Frontal cortex (tissue), 3 donors: ENCODE measurements at regions not wholly inside any gene's neighbourhood (a gene's known extent, or its start where the extent isn't known, plus 50 kb on each side); places are given as distances from the start of the nearest gene placed in this dataset.
"Not testable (repeated sequence)": the region's sequence is repeated elsewhere in the genome, so short reads cannot be mapped to it uniquely, and the experiment has no call there.

Experiments
- DNase-seq, 2 donors: peaks; one replicate each; pipeline ENCODE4 v3.0.0; 2012; ENCODE audit warnings: low spot score in 2 of 2
- FAIRE-seq: peaks from 2 replicates; lab custom pipeline; 2012; peaks lifted over from hg19 to GRCh38; lab: Jason Lieb, UNC
- donor health status: control.
- donor health status: control.
- donor health status: control.

GRCh38 chr4:79748835-79749234 lies 324.2 kb downstream of the ANTXR2 start:
- no peak for DNase-seq
- no peak for FAIRE-seq

GRCh38 chr4:79747252-79747651 lies 325.8 kb downstream of the ANTXR2 start:
- DNase-seq (no peak), FAIRE-seq (no peak)

DNA sequence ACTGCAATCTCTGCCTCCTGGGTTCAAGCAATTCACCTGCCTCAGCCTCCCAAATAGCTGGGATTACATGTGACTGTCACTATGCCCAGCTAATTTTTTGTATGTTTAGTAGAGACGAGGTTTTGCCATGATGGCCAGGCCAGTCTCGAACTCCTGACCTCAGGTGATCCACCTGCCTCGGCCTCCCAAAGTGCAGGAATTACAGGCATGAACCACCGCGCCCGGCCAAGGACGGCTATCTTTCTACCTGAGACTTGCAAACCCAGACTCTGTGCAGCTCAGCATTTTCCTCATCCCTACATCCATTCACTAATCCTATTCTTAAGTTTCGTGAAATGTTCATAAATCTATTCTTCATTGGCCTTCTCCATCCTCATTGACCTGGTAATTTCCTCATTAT lies 330.0 kb downstream of the ANTXR2 start:
- DNase-seq (no peak), FAIRE-seq (no peak)

DNA sequence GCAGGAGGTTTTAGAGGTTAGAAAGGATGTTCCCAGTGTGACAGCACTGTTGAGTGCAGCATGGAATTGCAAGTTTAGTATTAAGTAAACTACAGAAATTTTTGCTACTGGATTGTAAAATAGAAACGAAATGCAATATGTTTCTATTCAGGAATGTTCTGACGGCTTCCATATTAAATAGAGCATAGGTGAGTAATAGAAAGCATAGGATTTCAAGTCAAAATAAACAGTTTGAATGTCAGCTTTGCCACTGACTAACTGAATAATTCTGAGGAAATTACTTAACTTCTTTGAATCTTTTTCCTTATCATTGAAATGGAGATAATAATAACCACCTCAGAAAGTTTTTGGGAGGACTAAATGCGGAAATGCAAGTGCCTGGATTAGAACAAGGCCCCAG lies 331.9 kb upstream of the GK2 start:
- DNase-seq = no peak
- no peak for FAIRE-seq

- FAIRE-seq = no peak
Measured at GRCh38 chr4:79723507-79723906, 315.5 kb upstream of the GK2 start.

DNA sequence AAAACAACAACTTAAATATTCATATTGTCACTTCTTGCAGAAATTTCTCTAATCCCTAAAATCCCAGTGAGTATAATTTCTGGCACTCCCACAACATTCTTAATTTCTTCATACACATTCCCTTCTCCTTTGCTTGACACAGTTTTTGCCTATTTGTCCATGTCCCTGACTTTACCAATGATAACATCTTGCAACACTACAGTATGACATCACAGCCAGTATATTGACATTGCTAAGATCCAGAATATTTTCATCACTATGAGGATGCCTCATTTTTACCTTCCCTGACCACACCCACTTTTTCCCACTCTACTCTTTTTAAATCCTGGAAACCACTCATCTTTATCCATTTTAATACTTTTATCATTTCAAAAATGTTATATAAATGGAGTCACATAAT lies 292.3 kb upstream of the GK2 start:
- FAIRE-seq (no peak), DNase-seq (no peak)

More at GRCh38 chr4:79723507-79723906, 315.5 kb upstream of the GK2 start:
- DNase-seq = no peak

GRCh38 chr4:79697444-79697843 lies 289.4 kb upstream of the GK2 start:
- DNase-seq = no peak
- no peak for FAIRE-seq

DNA sequence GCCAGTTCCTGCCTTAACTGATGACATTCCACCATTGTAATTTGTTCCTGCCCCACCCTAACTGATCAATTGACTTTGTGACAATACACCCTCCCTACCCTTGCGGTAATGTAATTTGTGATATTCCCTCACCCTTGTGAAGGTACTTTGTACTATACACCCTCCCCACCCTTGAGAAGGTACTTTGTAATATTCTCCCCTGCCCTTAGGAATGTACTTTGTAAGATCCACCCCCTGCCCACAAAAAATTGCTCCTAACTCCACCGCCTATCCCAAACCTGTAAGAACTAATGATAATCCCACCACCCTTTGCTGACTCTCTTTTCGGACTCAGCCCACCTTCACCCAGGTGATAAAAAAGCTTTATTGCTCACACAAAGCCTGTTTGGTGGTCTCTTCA lies 288.5 kb upstream of the GK2 start:
- FAIRE-seq, DNase-seq: not testable (repeated sequence)

DNA sequence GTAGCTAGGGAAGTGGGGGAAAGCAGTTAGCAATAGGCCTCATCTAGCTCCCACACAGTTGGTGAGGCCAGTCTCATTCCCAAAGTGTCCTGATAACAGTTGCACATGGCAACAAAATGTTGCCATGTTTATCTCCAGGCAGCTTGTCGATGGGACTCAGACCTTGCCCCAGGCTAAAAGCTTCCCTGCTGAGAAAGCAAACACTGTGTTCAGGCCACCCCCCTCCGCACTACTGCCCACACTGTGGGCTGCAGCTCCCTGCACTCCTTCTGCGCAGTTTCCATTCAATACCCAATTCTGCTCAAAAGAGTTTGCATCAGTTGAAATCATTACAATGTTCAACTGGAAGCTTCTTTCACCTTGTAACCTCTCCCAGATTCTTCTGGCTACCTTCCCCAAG lies 287.8 kb upstream of the GK2 start:
- DNase-seq (no peak), FAIRE-seq (no peak)

DNA sequence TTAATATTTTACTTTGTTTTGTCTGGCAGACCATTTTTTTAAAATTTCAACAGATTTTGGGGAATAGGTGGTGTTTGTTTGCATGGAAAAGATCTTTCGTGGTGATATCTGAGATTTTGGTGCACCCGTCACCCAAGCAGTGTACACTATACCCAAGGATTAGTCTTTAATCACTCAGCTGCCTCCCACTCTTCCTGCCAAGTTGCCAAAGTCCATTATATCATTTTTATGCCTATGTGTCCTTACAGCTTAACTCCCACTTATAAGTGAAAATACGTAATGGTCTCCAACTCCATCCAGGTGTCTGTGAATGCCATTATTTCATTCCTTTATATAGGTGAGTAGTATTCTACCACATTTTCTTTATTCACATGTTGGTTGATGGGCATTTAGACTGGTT lies 281.7 kb upstream of the GK2 start:
- DNase-seq (no peak), FAIRE-seq (no peak)

GRCh38 chr4:79688691-79689090 lies 280.7 kb upstream of the GK2 start:
- DNase-seq (no peak), FAIRE-seq (no peak)

DNA sequence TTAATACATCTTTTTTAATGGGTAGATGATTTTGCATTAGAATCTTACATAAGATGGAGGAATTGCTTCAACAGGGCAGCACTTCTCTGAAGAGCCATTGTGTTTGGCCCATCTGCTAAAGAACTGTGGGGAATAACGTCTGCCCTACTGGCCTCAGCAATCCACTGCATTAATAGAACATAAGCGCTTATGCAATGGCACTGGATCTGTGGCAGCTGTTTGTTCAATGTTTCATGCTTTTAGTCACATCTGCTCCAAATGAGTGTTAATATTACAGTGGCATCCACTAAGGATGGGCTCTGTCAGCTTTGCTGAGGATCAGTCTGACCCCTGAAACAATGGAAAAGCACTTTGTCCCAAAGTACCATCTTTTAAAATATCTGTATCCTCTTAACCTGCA lies 279.0 kb upstream of the GK2 start:
- FAIRE-seq (no peak), DNase-seq (no peak)

DNA sequence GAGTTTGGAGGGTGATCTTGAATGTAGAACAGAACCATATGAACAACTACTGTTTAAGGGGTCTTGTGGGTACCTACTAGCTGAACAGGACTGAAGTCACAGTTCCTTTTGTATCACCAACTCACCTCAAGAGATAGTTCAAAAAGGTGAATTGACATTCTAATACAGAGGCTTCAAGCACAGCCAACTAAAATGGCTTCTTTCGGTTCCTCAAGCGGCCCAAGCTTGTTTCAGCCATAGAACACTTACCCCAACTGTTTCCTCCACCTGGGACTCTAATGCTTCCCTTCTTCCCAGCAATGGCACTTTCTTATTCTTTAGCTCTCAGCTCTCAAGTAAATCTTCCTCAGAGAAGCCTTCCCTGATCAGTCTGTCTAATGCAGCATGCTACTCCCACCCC lies 277.5 kb upstream of the GK2 start:
- FAIRE-seq = no peak
- no peak for DNase-seq

DNA sequence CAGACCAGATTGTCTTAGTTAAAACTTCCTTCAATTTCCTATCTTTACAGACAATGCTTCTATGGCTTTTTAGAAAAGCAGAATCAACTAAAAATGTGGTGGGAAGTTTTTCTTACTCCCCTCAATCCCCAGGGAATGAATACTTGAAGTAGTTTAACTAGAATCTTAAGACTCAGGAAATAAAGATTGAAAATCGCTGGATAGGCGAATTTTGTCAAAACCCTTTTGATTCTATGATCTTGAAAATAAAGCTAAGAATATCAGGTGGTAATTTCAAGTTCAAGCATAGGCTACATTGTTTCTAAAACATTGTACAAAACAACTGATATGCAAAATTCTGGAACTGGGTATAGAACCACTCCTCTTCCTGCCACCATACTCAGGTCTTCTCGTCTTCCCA lies 276.5 kb upstream of the GK2 start:
- DNase-seq (no peak), FAIRE-seq (no peak)

GRCh38 chr4:79682801-79683530 lies 274.9 kb upstream of the GK2 start:
- DNase-seq (no peak), FAIRE-seq (no peak)

DNA sequence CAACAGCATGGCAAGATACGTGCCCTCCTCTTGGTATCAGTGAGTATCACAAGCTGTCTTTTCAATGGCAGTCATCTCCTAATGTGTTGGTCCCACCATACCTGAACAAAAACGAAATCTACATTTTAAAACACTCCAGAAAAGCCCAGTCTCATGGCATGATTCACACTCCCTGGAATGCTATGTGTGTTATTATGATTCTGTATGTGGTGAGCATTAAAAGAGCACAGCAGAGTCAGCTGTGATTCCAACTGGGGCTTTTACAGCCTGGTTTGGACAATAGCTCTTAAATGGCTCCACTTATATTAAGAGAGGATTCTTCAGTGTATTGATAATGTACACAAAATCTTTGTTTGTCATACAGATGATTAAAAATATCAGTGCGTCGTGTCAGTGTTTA lies 274.1 kb upstream of the GK2 start:
- DNase-seq = no peak
- no peak for FAIRE-seq

DNA sequence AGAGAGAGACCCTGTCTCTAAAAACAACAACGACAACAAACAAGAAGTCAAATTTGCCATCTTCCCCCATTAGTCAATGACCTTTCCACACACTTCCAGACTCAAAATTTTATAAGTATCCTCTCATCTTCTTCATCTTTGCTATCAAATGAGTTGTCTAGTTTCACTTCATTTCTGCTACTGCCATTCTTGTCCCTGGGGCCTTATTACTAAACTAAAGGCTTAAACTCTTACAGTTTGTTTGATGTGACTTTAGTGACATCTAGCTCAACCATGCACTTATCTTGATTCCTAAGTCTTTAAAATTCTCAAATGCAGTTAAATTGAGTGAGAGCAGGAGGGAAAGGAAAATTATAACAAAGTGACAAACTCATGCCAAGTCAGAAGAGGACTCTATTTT lies 271.8 kb upstream of the GK2 start:
- FAIRE-seq (no peak), DNase-seq (no peak)

DNA sequence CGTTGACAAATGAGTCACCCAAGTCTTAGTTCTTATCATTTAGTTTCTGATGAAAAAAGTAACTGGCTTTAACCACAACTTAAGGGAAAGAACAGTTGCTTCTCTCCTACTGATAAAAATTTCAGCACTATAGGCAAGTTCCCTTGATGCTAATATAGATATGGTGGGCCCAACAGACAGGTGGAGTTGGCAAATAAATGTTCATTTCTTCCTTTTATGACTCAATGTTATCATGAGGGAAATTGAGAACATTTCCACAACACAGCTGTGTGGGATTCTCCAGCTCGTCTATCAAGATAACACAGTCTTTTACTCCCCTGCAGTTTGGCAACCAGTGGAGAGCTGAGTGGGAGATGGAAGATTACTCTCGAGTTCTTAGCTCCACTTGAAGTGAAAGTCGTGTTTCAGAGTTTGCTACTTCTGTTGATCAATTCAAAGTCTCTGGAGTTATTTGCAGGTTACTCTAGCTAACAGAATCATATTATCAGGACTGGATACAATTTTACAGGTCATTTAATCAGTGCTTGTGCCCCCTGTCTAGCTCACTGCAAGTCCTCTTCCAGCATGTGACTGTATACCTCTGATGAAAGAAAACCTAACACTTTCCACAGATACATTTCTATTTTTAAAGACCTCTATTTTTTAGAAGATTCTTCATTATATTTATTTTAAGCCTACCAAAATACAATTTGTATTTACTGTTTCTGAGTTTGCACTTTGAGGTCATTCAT lies 270.6 kb upstream of the GK2 start:
- DNase-seq (no peak), FAIRE-seq (no peak)

- DNase-seq (no peak), FAIRE-seq (no peak)
Measured at GRCh38 chr4:79676705-79677104, 268.7 kb upstream of the GK2 start.

GRCh38 chr4:79674906-79675305 lies 266.9 kb upstream of the GK2 start:
- DNase-seq, FAIRE-seq: not testable (repeated sequence)

DNA sequence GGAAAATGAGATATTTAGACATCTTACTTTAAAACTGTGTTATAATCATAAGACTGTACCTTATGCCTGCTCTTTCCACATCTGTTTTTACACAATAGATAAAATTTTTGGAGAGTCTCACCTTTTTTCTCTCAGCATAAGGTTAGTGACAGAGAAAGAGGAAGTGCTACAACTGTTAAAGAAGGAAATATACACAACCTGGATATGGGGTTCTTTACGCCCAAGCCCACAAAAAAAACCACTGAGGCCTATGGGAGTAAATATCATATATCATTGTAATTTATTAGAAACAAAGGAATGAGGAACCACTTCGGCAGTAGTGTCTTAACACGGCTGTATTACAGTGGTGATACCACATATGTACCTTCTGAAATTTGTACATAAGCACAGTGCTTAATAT lies 265.9 kb upstream of the GK2 start:
- FAIRE-seq = no peak

GRCh38 chr4:79673377-79673776 lies 265.3 kb upstream of the GK2 start:
- no peak for DNase-seq
- no peak for FAIRE-seq

More for the DNA sequence above, 265.9 kb upstream of the GK2 start:
- no peak for DNase-seq
